ENCODE measurements at regions not wholly inside any gene's neighbourhood (a gene's known extent, or its start where the extent isn't known, plus 50 kb on each side); places are given as distances from the start of the nearest gene placed in this dataset.

DNA sequence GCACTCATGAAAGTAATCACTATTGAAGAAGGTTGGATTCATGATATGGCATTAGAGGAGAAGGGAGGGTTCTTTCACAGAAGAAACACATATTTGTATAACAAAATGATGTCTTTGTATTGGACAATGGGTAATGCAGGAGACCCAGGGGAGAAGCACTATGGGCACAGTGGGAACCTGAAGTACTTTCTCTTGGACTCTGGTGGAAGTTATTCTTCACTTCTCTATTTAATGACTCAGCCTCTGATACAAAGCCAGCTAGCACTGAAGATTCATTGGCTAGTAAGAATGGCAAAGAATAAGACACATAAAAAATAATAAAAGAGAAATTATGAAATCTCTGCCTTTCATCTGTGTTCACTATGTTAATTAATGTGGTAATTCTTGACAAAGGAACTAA, 149.9 kb upstream of the PRR16 start:
- ChIA-PET POLR2A (no interaction called here), CTCF (no interaction called here)
- no peak overlapping the region for H3K4me3 Mint-ChIP-seq
- DNase-seq: no peak
- H3K4me2 ChIP-seq (replicated peaks; ENCODE audit: low read depth, low read length, poor library complexity, severe bottlenecking): no peak overlapping the region
- H3K4me1 ChIP-seq (ENCODE audit: control insufficient read depth in 2 of 2, insufficient read depth in 2 of 2, low read length in 2 of 2): no peaks in the 10 kb centered on the region
- no peaks in the 10 kb centered on the region for H3K27me3 ChIP-seq (replicated peaks in 1 of 4; ENCODE audit: control extremely low read depth in 1 of 4, control insufficient read depth in 3 of 4, insufficient read depth in 4 of 4, low read length in 3 of 4)
- H3K9me3 Mint-ChIP-seq (ENCODE audit: insufficient read depth): peaks cover 4% of the 10 kb centered on the region
- H3K27ac Mint-ChIP-seq: no peak overlapping the region
- TF ChIP-seq EZH2 (IDR thresholded peaks at IDR 0.05; ENCODE audit: borderline replicate concordance, insufficient read depth, low read depth, low read length, poor library complexity, severe bottlenecking): no peak
- TF ChIP-seq, protein P1, sequence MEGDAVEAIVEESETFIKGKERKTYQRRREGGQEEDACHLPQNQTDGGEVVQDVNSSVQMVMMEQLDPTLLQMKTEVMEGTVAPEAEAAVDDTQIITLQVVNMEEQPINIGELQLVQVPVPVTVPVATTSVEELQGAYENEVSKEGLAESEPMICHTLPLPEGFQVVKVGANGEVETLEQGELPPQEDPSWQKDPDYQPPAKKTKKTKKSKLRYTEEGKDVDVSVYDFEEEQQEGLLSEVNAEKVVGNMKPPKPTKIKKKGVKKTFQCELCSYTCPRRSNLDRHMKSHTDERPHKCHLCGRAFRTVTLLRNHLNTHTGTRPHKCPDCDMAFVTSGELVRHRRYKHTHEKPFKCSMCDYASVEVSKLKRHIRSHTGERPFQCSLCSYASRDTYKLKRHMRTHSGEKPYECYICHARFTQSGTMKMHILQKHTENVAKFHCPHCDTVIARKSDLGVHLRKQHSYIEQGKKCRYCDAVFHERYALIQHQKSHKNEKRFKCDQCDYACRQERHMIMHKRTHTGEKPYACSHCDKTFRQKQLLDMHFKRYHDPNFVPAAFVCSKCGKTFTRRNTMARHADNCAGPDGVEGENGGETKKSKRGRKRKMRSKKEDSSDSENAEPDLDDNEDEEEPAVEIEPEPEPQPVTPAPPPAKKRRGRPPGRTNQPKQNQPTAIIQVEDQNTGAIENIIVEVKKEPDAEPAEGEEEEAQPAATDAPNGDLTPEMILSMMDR (IDR thresholded peaks at IDR 0.05): no peak
- H3K27ac ChIP-seq (ENCODE audit: low read length in 2 of 2): no peak overlapping the region
- no peaks in the 10 kb centered on the region for H3K36me3 ChIP-seq (replicated peaks in 1 of 2; ENCODE audit: control extremely low read depth in 1 of 2, control insufficient read depth in 1 of 2, extremely low read depth in 1 of 2, insufficient read depth in 2 of 2, low read length in 1 of 2)
- H3K9me3 ChIP-seq (ENCODE audit: control extremely low read depth in 1 of 3, control insufficient read depth in 2 of 3, insufficient read depth in 1 of 3, low read length in 2 of 3): no peaks in the 10 kb centered on the region
- no peak overlapping the region for H2AFZ ChIP-seq (ENCODE audit: insufficient read depth, low read depth, low read length, poor library complexity, severe bottlenecking)
- no peaks in the 10 kb centered on the region for H3K79me2 ChIP-seq (ENCODE audit: control insufficient read depth, insufficient read depth, low read length)
- intact Hi-C loops (cut with micrococcal nuclease): no loop called here
- H3K27me3 Mint-ChIP-seq: no peaks in the 10 kb centered on the region
- H3K4me1 Mint-ChIP-seq: no peaks in the 10 kb centered on the region
- no peak overlapping the region for H3K9ac ChIP-seq (ENCODE audit: low read length)
- no peaks in the 10 kb centered on the region for H4K20me1 ChIP-seq (ENCODE audit: control insufficient read depth, insufficient read depth, low read length, poor library complexity, severe bottlenecking)
- ATAC-seq (ENCODE audit: low read depth): no peak
- H3K4me3 ChIP-seq (ENCODE audit: control extremely low read depth in 1 of 5, extremely low read depth in 1 of 5, insufficient read depth in 1 of 5, low read depth in 2 of 5, low read length in 4 of 5): no peak overlapping the region

DNA sequence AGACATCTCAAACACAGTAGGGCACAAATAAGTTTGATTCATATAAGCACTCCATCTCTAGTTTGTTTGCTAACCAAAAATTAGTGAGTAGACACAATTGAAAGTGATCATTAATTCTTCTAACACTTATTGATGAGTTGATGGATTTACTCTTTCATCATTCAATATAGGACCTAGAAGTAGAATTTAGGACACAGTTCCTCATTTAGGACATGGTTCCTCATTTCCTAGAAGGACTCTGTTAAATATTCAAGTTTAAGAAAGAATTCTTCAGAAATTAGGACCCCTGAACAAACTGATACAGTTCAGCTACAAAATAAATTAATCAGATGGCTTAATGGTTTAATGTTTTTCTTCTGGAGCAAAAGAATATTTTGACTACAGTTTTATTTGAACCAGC, 143.5 kb upstream of the PRR16 start:
- Mint-ChIP-seq H3K4me1 (no peaks in the 10 kb centered on the region), H3K27me3 (no peaks in the 10 kb centered on the region), H3K9me3 (ENCODE audit: insufficient read depth) (peaks cover 3% of the 10 kb centered on the region), H3K27ac (no peak overlapping the region), H3K4me3 (no peak overlapping the region)
- Histone ChIP-seq H2AFZ (ENCODE audit: insufficient read depth, low read depth, low read length, poor library complexity, severe bottlenecking) (no peak overlapping the region), H3K27me3 (replicated peaks in 1 of 4; ENCODE audit: control extremely low read depth in 1 of 4, control insufficient read depth in 3 of 4, insufficient read depth in 4 of 4, low read length in 3 of 4) (no peaks in the 10 kb centered on the region), H3K4me3 (ENCODE audit: control extremely low read depth in 1 of 5, extremely low read depth in 1 of 5, insufficient read depth in 1 of 5, low read depth in 2 of 5, low read length in 4 of 5) (no peak overlapping the region), H4K20me1 (ENCODE audit: control insufficient read depth, insufficient read depth, low read length, poor library complexity, severe bottlenecking) (no peaks in the 10 kb centered on the region), H3K4me2 (replicated peaks; ENCODE audit: low read depth, low read length, poor library complexity, severe bottlenecking) (no peak overlapping the region), H3K79me2 (ENCODE audit: control insufficient read depth, insufficient read depth, low read length) (no peaks in the 10 kb centered on the region), H3K27ac (ENCODE audit: low read length in 2 of 2) (no peak overlapping the region), H3K4me1 (ENCODE audit: control insufficient read depth in 2 of 2, insufficient read depth in 2 of 2, low read length in 2 of 2) (no peaks in the 10 kb centered on the region), H3K9me3 (ENCODE audit: control extremely low read depth in 1 of 3, control insufficient read depth in 2 of 3, insufficient read depth in 1 of 3, low read length in 2 of 3) (peaks cover 0 to 5% (median 0%) of the 10 kb centered on the region in 3 donors), H3K36me3 (replicated peaks in 1 of 2; ENCODE audit: control extremely low read depth in 1 of 2, control insufficient read depth in 1 of 2, extremely low read depth in 1 of 2, insufficient read depth in 2 of 2, low read length in 1 of 2) (no peaks in the 10 kb centered on the region), H3K9ac (ENCODE audit: low read length) (no peak overlapping the region)
- CTCF ChIA-PET: no interaction called here
- intact Hi-C loops (cut with micrococcal nuclease): no loop called here
- ATAC-seq (ENCODE audit: low read depth) (no peak), DNase-seq (no peak)
- no peak for TF ChIP-seq EZH2 (IDR thresholded peaks at IDR 0.05; ENCODE audit: borderline replicate concordance, insufficient read depth, low read depth, low read length, poor library complexity, severe bottlenecking)
- TF ChIP-seq, protein P1 (IDR thresholded peaks at IDR 0.05): no peak
- POLR2A ChIA-PET: no interaction called here

Measured in B cell (primary cell).